CD4-positive, CD25-positive, alpha-beta regulatory T cell (primary cell): ENCODE measurements at regions not wholly inside any gene's neighbourhood (a gene's known extent, or its start where the extent isn't known, plus 50 kb on each side); places are given as distances from the start of the nearest gene placed in this dataset.
A peak's percentile ranks its signal among the peaks of the same experiment; 100 is the strongest.

ENCODE experiments used
- ATAC-seq, 2 donors: fragments of 150-1000 bp; cut with Tn5 transposase; one replicate each; pipeline ENCODE4 v1.10.0; 2021; ENCODE audit warnings: low read depth in 2 of 2, moderate number of reproducible peaks in 2 of 2, moderate library complexity in 1 of 2
- DNase-seq, 3 donors: peaks; one replicate each; pipeline versions ENCODE4 v3.0.0 to v3.0.0-alpha.2; 2012 to 2022; ENCODE audit warnings: mixed read lengths in 1 of 3
- H3K27ac ChIP-seq: one replicate; pipeline ENCODE4 v1.7.0; 2013; ENCODE audit warnings: mild to moderate bottlenecking, low read length; ENCODE audit not compliant: insufficient read depth, poor library complexity, severe bottlenecking
- H3K27me3 ChIP-seq: one replicate; pipeline ENCODE4 v1.7.0; 2013; ENCODE audit warnings: low read length; ENCODE audit not compliant: control insufficient read depth, insufficient read depth
- H3K36me3 ChIP-seq: one replicate; pipeline ENCODE4 v1.7.0; 2013; ENCODE audit warnings: mild to moderate bottlenecking, low read length, moderate library complexity; ENCODE audit not compliant: control insufficient read depth, insufficient read depth
- H3K4me1 ChIP-seq: 2 replicates; pipeline ENCODE4 v1.7.0; 2013; ENCODE audit warnings: mild to moderate bottlenecking, low read length; ENCODE audit not compliant: insufficient read depth, control insufficient read depth, poor library complexity, severe bottlenecking
- H3K4me3 ChIP-seq: one replicate; pipeline ENCODE4 v1.7.0; 2013; ENCODE audit warnings: low read depth, mild to moderate bottlenecking, low read length, moderate library complexity
- H3K9me3 ChIP-seq, 2 experiments: 1 replicate in 1 of 2; 2 replicates in 1 of 2; pipeline ENCODE4 v1.7.0; 2013; ENCODE audit warnings: low read length in 2 of 2, mild to moderate bottlenecking in 1 of 2, moderate library complexity in 1 of 2; ENCODE audit not compliant: control insufficient read depth in 2 of 2
- H3K27ac Mint-ChIP-seq, 3 donors: one replicate each; pipeline ENCODE4 v1.8.0; 2020 to 2022; ENCODE audit warnings: mild to moderate bottlenecking in 3 of 3, mixed read lengths in 3 of 3, moderate library complexity in 2 of 3
- H3K27me3 Mint-ChIP-seq: one replicate; pipeline ENCODE4 v1.8.0; 2022; ENCODE audit warnings: mild to moderate bottlenecking, mixed read lengths
- H3K36me3 Mint-ChIP-seq: one replicate; pipeline ENCODE4 v1.8.0; 2020; ENCODE audit warnings: mixed read lengths
- H3K4me1 Mint-ChIP-seq, 4 donors: one replicate each; pipeline ENCODE4 v1.8.0; 2020 to 2022; ENCODE audit warnings: mixed read lengths in 4 of 4, mild to moderate bottlenecking in 1 of 4
- H3K4me3 Mint-ChIP-seq, 4 donors: one replicate each; pipeline ENCODE4 v1.8.0; 2020 to 2022; ENCODE audit warnings: mild to moderate bottlenecking in 4 of 4, mixed read lengths in 4 of 4, moderate library complexity in 3 of 4
- H3K9me3 Mint-ChIP-seq, 7 donors: one replicate each; pipeline ENCODE4 v1.8.0; 2020 to 2022; ENCODE audit warnings: mixed read lengths in 7 of 7, mild to moderate bottlenecking in 3 of 7, moderate library complexity in 2 of 7

- ATAC-seq (no peak), DNase-seq (no peak)
- Histone ChIP-seq H3K4me1 (no peaks in the 10 kb centered on the region), H3K9me3 (no peaks in the 10 kb centered on the region), H3K4me3 (no peak overlapping the region), H3K27ac (no peak overlapping the region), H3K27me3 (peaks cover 1% of the 10 kb centered on the region), H3K36me3 (no peaks in the 10 kb centered on the region)
- no peak overlapping the region for H3K27ac Mint-ChIP-seq
- peaks cover 0 to 5% (median 3%) of the 10 kb centered on the region in 7 donors for H3K9me3 Mint-ChIP-seq
- H3K4me3 Mint-ChIP-seq = no peak overlapping the region
- H3K27me3 Mint-ChIP-seq = peaks cover 13% of the 10 kb centered on the region
- no peaks in the 10 kb centered on the region for H3K36me3 Mint-ChIP-seq
- no peaks in the 10 kb centered on the region for H3K4me1 Mint-ChIP-seq
Observed at GRCh38 chr5:41670854-41671479, 160.6 kb upstream of the PLCXD3 start.

GRCh38 chr5:41670216-41670615 is 159.8 kb upstream of the PLCXD3 start:
- Mint-ChIP-seq H3K36me3 (no peaks in the 10 kb centered on the region), H3K27me3 (peaks cover 13% of the 10 kb centered on the region), H3K9me3 (peaks cover 0 to 5% (median 3%) of the 10 kb centered on the region in 7 donors), H3K27ac (no peak overlapping the region), H3K4me3 (no peak overlapping the region), H3K4me1 (no peaks in the 10 kb centered on the region)
- Histone ChIP-seq H3K27ac (no peak overlapping the region), H3K9me3 (no peaks in the 10 kb centered on the region), H3K27me3 (peaks cover 1% of the 10 kb centered on the region), H3K4me1 (no peaks in the 10 kb centered on the region), H3K36me3 (no peaks in the 10 kb centered on the region), H3K4me3 (no peak overlapping the region)
- no peak for ATAC-seq
- DNase-seq = no peak

GRCh38 chr5:41661254-41661653 is 150.9 kb upstream of the PLCXD3 start:
- Mint-ChIP-seq H3K27me3 (no peaks in the 10 kb centered on the region), H3K4me3 (no peak overlapping the region), H3K36me3 (no peaks in the 10 kb centered on the region), H3K27ac (no peak overlapping the region), H3K4me1 (no peaks in the 10 kb centered on the region), H3K9me3 (peaks cover 0 to 4% (median 0%) of the 10 kb centered on the region in 7 donors)
- H3K27ac ChIP-seq = no peak overlapping the region
- ATAC-seq (no peak), DNase-seq (no peak)
- H3K4me3 ChIP-seq = no peak overlapping the region
- H3K36me3 ChIP-seq = no peaks in the 10 kb centered on the region
- H3K27me3 ChIP-seq = no peaks in the 10 kb centered on the region
- H3K4me1 ChIP-seq = no peaks in the 10 kb centered on the region
- no peaks in the 10 kb centered on the region for H3K9me3 ChIP-seq

- Histone ChIP-seq H3K27me3 (no peaks in the 10 kb centered on the region), H3K4me3 (no peak overlapping the region), H3K4me1 (no peaks in the 10 kb centered on the region), H3K27ac (no peak overlapping the region), H3K36me3 (no peaks in the 10 kb centered on the region), H3K9me3 (peaks cover 0 to 3% of the 10 kb centered on the region in 2 experiments)
- Mint-ChIP-seq H3K4me1 (no peaks in the 10 kb centered on the region), H3K4me3 (peak overlapping the region in 1 of 4 donors; percentile 44), H3K27me3 (no peaks in the 10 kb centered on the region), H3K36me3 (no peaks in the 10 kb centered on the region), H3K9me3 (peaks cover 0 to 8% (median 0%) of the 10 kb centered on the region in 7 donors), H3K27ac (no peak overlapping the region)
- ATAC-seq = no peak
- DNase-seq = no peak
Observed at GRCh38 chr5:41656597-41656996, 146.2 kb upstream of the PLCXD3 start.

GRCh38 chr5:41650131-41650530 is 139.7 kb upstream of the PLCXD3 start:
- H3K9me3 Mint-ChIP-seq = peaks cover 0 to 3% (median 0%) of the 10 kb centered on the region in 7 donors
- no peaks in the 10 kb centered on the region for H3K27me3 ChIP-seq
- no peaks in the 10 kb centered on the region for H3K4me1 Mint-ChIP-seq
- H3K27me3 Mint-ChIP-seq = no peaks in the 10 kb centered on the region
- no peak for DNase-seq
- no peak overlapping the region for H3K27ac ChIP-seq
- no peaks in the 10 kb centered on the region for H3K4me1 ChIP-seq
- no peak overlapping the region for H3K27ac Mint-ChIP-seq
- no peak overlapping the region for H3K4me3 ChIP-seq
- no peak overlapping the region for H3K4me3 Mint-ChIP-seq
- ATAC-seq = no peak
- peaks cover 0 to 3% of the 10 kb centered on the region in 2 experiments for H3K9me3 ChIP-seq
- no peaks in the 10 kb centered on the region for H3K36me3 ChIP-seq
- no peaks in the 10 kb centered on the region for H3K36me3 Mint-ChIP-seq

GRCh38 chr5:41649659-41650058 is 139.3 kb upstream of the PLCXD3 start:
- Histone ChIP-seq H3K27me3 (no peaks in the 10 kb centered on the region), H3K4me3 (no peak overlapping the region), H3K27ac (no peak overlapping the region), H3K9me3 (peaks cover 0 to 1% of the 10 kb centered on the region in 2 experiments), H3K4me1 (no peaks in the 10 kb centered on the region), H3K36me3 (no peaks in the 10 kb centered on the region)
- no peak for DNase-seq
- Mint-ChIP-seq H3K27ac (no peak overlapping the region), H3K4me3 (no peak overlapping the region), H3K36me3 (no peaks in the 10 kb centered on the region), H3K4me1 (no peaks in the 10 kb centered on the region), H3K9me3 (peaks cover 0 to 2% (median 0%) of the 10 kb centered on the region in 7 donors), H3K27me3 (no peaks in the 10 kb centered on the region)
- ATAC-seq = no peak

- no peak overlapping the region for H3K27ac ChIP-seq
- no peak overlapping the region for H3K4me3 ChIP-seq
- no peak for DNase-seq
- H3K4me1 Mint-ChIP-seq = no peaks in the 10 kb centered on the region
- H3K9me3 Mint-ChIP-seq = peaks cover 0 to 2% (median 0%) of the 10 kb centered on the region in 7 donors
- no peaks in the 10 kb centered on the region for H3K9me3 ChIP-seq
- H3K27me3 Mint-ChIP-seq = no peaks in the 10 kb centered on the region
- H3K27me3 ChIP-seq = no peaks in the 10 kb centered on the region
- no peaks in the 10 kb centered on the region for H3K36me3 ChIP-seq
- ATAC-seq = no peak
- no peak overlapping the region for H3K4me3 Mint-ChIP-seq
- no peaks in the 10 kb centered on the region for H3K4me1 ChIP-seq
- H3K36me3 Mint-ChIP-seq = no peaks in the 10 kb centered on the region
- H3K27ac Mint-ChIP-seq = no peak overlapping the region
Observed at GRCh38 chr5:41648996-41649395, 138.6 kb upstream of the PLCXD3 start.

- peaks cover 0 to 4% (median 2%) of the 10 kb centered on the region in 7 donors for H3K9me3 Mint-ChIP-seq
Observed at GRCh38 chr5:41641621-41642020, 131.2 kb upstream of the PLCXD3 start.

More at GRCh38 chr5:41641621-41642020, 131.2 kb upstream of the PLCXD3 start:
- H3K27me3 ChIP-seq = peaks cover 5% of the 10 kb centered on the region
- H3K9me3 ChIP-seq = no peaks in the 10 kb centered on the region
- H3K36me3 ChIP-seq = no peaks in the 10 kb centered on the region
- no peak overlapping the region for H3K4me3 Mint-ChIP-seq
- no peak overlapping the region for H3K4me3 ChIP-seq
- DNase-seq = no peak
- H3K36me3 Mint-ChIP-seq = no peaks in the 10 kb centered on the region
- H3K4me1 ChIP-seq = no peaks in the 10 kb centered on the region
- H3K27me3 Mint-ChIP-seq = no peaks in the 10 kb centered on the region
- no peak overlapping the region for H3K27ac Mint-ChIP-seq
- H3K4me1 Mint-ChIP-seq = no peaks in the 10 kb centered on the region
- ATAC-seq = no peak
- H3K27ac ChIP-seq = no peak overlapping the region
